HG03442 (cell line): ENCODE measurements at regions not wholly inside any gene's neighbourhood (a gene's known extent, or its start where the extent isn't known, plus 50 kb on each side); places are given as distances from the start of the nearest gene placed in this dataset.

ENCODE experiments used
- ATAC-seq: cut with Tn5 transposase; IDR thresholded peaks from one replicate; pipeline ENCODE4 v1.9.1; 2021; ENCODE audit warnings: mild to moderate bottlenecking, moderate library complexity; ENCODE audit not compliant: unreplicated experiment

DNA sequence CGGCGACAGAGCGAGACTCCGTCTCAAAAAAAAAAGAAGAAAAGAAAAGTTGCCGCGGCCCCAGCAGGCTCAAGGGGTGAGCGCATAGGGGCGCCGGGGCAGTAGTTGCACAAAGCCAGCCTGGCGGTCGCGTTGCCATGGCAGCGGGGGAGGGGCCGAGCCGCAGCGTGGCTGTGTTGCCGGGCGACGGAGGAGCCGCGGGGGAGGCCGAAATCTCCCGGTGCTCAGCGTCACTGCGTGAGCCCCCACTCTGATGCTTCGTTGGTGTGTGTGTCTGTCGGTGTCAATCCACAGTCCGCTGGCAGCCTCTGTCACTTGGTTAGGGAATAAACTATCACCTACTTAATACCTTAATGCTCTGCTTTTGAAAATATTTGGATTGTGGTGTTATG, 82.9 kb upstream of the C1QTNF9B start:
- peak; percentile 86 for ATAC-seq

DNA sequence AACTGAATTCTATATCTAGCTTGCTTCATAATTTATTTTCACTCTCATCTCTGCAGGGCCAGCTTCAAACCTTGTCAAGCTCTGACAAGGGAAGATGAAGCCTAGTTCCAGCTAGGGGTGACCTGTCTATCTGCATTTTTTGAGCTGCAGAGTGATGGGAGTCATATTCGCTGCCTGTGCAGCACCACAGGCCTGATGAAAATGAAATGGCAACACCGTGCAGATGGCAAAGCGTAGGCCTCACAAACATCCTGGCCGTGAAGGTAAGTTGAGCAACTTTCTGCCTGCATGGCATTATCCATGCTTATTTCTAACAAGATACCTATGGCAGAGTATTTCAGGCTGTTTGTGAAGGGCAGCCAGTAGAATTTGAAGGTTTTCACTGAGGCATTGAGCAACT, 86.4 kb upstream of the C1QTNF9B start:
- ATAC-seq, result no peak

GRCh38 chr13:23984546-23984945, 87.2 kb upstream of the C1QTNF9B start:
- ATAC-seq, result no peak

GRCh38 chr13:23985060-23985459, 87.8 kb upstream of the C1QTNF9B start:
- ATAC-seq, result no peak

DNA sequence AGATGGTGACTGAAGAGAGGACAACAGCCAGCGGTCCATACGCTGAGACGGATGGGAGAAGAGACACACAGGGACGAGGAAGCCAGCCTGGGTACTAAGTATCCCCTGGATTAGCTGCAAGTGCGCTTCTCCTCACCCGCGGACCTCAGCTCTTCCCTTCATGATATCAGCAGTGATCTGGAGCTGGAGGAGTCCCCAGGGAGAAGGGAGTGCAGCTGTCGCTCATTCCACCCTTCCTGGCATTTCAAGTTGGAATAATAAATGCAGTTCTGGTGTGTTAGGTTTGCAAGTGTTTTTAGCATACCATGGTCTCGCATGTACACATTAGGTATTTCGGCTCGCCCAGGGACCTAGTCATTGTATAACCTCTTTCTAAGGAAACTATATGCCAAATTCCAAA, 88.5 kb upstream of the C1QTNF9B start:
- ATAC-seq, result no peak

DNA sequence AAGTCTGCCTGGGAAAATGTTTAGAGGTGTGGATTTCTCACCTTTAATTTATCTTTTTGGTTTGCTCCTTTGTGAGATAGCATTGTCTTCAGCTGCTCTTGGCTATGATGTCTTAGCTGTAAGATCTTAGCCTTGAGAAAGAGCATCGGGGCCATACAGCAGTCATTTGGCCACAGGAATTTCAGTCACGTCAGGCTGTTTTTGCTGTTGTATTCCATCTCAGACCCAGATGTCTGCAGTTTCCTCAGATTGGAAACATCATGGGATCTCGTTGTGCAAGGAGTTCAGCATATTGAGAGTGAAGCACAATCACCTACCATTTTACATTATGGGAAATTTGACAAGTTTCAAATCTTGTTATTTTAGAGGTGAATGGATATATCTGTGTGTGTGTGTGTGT, 89.3 kb upstream of the C1QTNF9B start:
- no peak for ATAC-seq

DNA sequence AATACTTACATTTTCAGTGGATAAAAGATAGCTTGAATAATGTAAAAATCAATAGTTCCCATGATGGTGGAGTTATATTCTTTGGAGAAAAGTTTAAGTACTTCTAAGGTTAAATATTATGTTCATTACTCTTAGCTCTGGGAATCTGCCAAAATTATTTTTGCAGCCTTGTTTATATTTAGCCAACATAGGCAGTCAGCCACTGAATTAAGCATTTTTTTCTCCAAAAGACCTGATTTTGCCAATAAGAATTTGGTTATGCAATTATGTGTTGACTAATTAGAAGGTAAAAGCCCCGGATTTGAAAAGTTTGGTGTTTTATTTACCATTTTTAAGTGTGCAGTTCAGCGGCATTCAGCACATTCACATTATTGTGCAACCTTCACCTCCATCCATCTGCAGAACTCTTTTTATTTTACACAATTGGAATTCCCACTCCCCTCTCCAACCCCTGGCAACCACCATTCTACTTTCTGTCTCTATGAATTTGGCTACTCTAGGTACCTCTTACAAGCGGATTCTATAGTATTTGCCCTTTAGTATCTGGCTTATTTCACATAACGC, 90.1 kb upstream of the C1QTNF9B start:
- ATAC-seq, result no peak

GRCh38 chr13:23988546-23989122, 91.3 kb upstream of the C1QTNF9B start:
- ATAC-seq, result no peak

DNA sequence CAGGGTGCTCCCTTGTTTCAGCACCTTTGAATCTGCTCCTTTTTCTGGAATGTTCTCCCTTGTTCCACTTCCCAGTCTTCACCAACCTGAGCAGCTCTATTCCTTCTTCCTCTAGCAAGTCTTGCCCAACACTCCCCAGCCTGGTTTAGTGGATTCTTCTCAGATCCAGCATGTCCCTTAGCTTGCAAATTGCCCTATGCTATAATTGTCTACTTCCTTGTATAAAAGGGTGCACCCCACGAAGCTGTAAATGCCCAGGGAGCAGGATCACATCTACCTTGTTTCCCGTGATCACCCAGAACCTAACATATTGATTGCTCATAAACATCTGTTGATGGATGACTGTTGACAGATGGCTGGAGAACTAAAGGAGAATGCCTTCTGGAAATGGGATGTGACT, 93.2 kb upstream of the C1QTNF9B start:
- no peak for ATAC-seq

DNA sequence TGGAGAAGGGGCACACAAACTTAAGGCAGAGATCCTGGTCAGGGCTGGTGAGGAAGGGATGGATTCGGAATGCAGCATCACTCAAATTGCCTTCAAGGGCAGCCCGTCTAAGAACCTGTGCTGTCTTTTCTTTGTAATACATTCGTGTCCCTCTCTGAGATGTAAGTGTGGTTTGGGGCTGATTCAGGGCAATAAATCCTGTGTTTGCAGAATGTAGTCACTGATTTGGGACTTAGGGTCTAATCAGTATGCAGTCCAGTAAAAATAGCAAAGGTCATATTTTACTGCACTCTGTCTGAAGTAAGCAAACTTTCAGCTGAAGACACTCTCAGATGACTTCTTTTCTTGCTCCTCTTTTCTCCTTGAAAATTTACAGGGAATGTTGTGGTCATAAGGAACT, 93.8 kb upstream of the C1QTNF9B start:
- ATAC-seq, result no peak

- ATAC-seq, result no peak
Observed at GRCh38 chr13:23992781-23993679, 95.7 kb upstream of the C1QTNF9B start.

DNA sequence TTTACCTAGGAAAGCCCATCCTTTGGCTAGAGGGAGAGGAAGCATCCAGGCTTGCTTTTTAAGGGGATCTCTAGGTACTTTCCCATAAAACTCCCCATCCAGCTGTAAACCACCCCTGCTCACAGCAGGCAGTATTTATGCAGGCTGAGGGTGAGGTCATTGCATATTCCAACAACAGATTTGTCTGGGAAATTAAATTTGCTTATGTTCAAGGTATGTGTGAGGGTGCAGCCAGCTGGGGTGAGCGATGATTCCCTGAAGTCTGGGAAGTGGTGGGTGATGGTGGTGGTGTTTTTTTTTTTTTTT, 96.3 kb upstream of the C1QTNF9B start:
- ATAC-seq, result no peak

DNA sequence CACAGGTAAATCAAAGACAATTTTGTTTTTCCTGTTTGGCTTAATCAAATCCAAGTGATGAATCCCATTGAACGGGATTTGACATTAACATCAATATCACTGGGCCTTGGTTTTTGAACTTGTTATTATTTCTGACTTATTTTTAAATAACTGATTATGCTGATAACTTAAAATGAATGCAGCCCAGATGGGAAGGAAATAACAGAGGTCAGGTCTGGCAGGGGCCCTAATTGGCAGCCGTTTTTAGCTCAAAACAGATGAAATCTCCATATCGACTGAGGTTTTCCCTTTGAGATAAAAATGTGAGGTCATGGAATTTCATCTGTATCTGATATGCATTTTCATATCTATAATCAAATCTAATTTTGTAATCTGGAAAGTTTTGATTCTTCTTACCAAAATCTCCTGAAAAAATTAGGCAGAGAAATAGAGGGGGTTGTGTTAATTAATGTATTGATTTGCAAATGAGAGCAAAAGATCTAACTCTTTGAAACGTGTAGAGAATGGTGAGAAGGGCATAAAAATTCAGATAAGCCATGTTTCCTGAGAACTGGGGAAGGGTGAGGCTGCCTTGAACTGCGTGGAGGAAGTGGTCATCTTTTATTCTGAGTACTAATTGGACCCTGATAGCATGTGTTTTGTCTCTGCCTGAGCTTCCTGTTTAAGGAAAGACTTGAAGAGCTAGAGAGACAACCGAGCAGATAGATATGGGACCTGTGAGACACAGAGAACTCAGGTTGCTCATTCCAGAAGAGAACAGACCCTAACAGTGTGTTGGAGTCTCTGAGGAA, 98.2 kb upstream of the C1QTNF9B start:
- ATAC-seq, result no peak

DNA sequence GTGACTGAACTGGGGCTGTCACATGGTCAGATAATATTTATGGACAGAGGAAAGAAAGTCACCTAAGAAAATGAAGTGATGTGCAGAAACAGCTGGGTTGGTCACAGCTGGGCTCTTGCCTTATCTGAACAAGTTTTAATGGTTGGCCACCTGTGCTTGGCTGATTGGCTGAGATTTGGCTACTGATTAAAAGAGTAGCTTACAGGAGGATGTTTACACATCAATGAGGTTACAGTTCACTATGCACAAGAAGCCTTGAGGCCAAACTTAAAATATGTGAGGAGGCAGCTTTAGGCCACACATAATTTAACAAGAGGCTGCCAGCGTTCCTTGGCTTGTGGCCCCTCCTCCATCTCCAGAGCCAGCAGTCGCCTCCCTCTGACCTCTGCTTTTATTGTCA, 99.2 kb upstream of the C1QTNF9B start:
- no peak for ATAC-seq

- ATAC-seq, result no peak
Observed at GRCh38 chr13:23999424-23999823, 102.1 kb upstream of the C1QTNF9B start.

- no peak for ATAC-seq
Observed at GRCh38 chr13:24002206-24002815, 105.0 kb upstream of the C1QTNF9B start.

- no peak for ATAC-seq
Observed at GRCh38 chr13:24004142-24004899, 107.0 kb upstream of the C1QTNF9B start.

DNA sequence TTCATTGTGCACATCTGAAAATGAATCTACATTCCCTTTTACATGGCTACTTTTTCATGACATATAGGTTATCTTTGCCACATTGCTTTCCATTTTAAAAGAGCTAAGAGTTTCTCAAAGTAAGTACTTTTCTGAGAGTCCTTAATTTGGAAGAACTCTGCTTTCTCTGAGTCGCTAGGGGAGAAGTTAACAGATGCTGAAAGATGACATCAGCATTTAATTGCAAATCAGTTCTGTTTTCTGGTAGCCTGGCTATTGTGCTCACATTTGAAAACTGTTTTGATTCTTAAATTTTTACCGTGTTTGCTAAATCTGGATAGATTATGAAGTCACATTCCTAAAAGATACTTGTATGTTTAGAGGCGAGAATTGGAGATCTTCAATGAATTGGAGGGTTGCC, 107.7 kb upstream of the C1QTNF9B start:
- ATAC-seq, result no peak

DNA sequence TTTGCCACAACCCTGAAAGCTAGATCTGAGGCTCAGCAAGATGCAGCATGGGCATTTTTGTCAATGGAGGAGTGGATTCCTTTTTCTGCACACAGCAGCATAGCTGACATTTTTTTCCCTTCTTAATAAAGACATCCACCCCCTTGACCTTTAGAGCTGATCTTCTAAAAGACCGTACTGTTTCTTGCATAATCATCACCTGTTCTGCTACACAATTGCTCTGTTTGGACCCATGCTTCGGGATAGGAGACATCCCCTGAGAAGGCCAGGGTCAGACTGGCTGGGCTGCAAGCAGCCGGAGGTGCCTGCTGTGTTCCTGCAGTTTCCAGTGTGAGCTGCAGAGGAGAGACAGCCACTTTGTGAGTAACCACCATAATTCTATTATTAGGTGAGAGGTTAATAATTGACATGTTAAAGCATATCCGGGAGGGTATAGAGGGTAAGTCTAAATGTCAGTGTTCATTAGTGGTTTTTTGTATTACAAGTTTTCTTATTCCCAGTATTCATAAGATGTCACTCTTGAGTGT, 108.5 kb upstream of the C1QTNF9B start:
- no peak for ATAC-seq

GRCh38 chr13:24006520-24007248, 109.4 kb upstream of the C1QTNF9B start:
- ATAC-seq, result no peak
